Fibroblast of lung (primary cell): ENCODE measurements at regions not wholly inside any gene's neighbourhood (a gene's known extent, or its start where the extent isn't known, plus 50 kb on each side); places are given as distances from the start of the nearest gene placed in this dataset.

ENCODE experiments used
- DNase-seq, 2 donors: peaks; one replicate each; pipeline versions ENCODE4 v3.0.0 to v3.0.0-alpha.2; 2010; ENCODE audit warnings: low read depth in 2 of 2
- H2AFZ ChIP-seq: 2 replicates; pipeline ENCODE4 v1.5.1; 2012; ENCODE audit warnings: low read length, control low read depth, inconsistent platforms
- H3K27ac ChIP-seq: 2 replicates; pipeline ENCODE4 v1.5.1; 2011; ENCODE audit warnings: low read length, control low read depth; ENCODE audit not compliant: insufficient read depth
- H3K27me3 ChIP-seq: 2 replicates; pipeline ENCODE4 v1.5.1; 2011; ENCODE audit warnings: mild to moderate bottlenecking, low read length; ENCODE audit not compliant: control insufficient read depth, insufficient read depth
- H3K36me3 ChIP-seq: 2 replicates; pipeline ENCODE4 v1.5.1; 2011; ENCODE audit warnings: low read length; ENCODE audit not compliant: control insufficient read depth, insufficient read depth
- H3K4me1 ChIP-seq: 2 replicates; pipeline ENCODE4 v1.5.1; 2011; ENCODE audit warnings: low read length; ENCODE audit not compliant: control insufficient read depth, insufficient read depth; ENCODE audit errors: extremely low read depth
- H3K4me2 ChIP-seq: 2 replicates; pipeline ENCODE4 v1.5.1; 2011; ENCODE audit warnings: low read length, control low read depth; ENCODE audit not compliant: insufficient read depth; ENCODE audit errors: extremely low read depth
- H3K4me3 ChIP-seq, 4 experiments: fragments of 200-600 bp in 1 of 4; sonication (generic) in 1 of 4; replicated peaks in 1 of 4; 2 replicates each; pipeline ENCODE4 v1.5.1; 2011 to 2016; ENCODE audit warnings: low read length in 4 of 4, low read depth in 3 of 4, mild to moderate bottlenecking in 3 of 4, control low read depth in 2 of 4, inconsistent platforms in 1 of 4, mixed read lengths in 1 of 4; ENCODE audit not compliant: insufficient read depth in 1 of 4; ENCODE audit errors: control extremely low read depth in 1 of 4
- H3K79me2 ChIP-seq: 2 replicates; pipeline ENCODE4 v1.5.1; 2012; ENCODE audit warnings: mild to moderate bottlenecking, low read length, inconsistent platforms; ENCODE audit not compliant: control insufficient read depth, insufficient read depth
- H3K9ac ChIP-seq: 2 replicates; pipeline ENCODE4 v1.5.1; 2011; ENCODE audit warnings: mild to moderate bottlenecking, low read length, control low read depth; ENCODE audit not compliant: insufficient read depth
- H3K9me3 ChIP-seq: 2 replicates; pipeline ENCODE4 v1.5.1; 2012; ENCODE audit warnings: low read depth, low read length; ENCODE audit not compliant: control insufficient read depth, insufficient read depth
- H4K20me1 ChIP-seq: 2 replicates; pipeline ENCODE4 v1.5.1; 2011; ENCODE audit warnings: low read length; ENCODE audit not compliant: control insufficient read depth, insufficient read depth; ENCODE audit errors: extremely low read depth
- CTCF ChIP-seq, 2 donors: IDR thresholded peaks in 1 of 2; conservative IDR thresholded peaks in 1 of 2; 1 replicate in 1 of 2; 2 replicates in 1 of 2; pipeline ENCODE4 v1.5.1; 2011 to 2012; ENCODE audit warnings: low read length in 2 of 2, control low read depth in 1 of 2, inconsistent platforms in 1 of 2, low read depth in 1 of 2, mild to moderate bottlenecking in 1 of 2
- EZH2 ChIP-seq: IDR thresholded peaks from 2 replicates; pipeline ENCODE4 v1.5.1; 2012; ENCODE audit warnings: low read length, control low read depth, mild to moderate bottlenecking; ENCODE audit errors: missing control alignments

- Histone ChIP-seq H3K27me3 (no peaks in the 10 kb centered on the region), H3K36me3 (no peaks in the 10 kb centered on the region), H3K79me2 (no peaks in the 10 kb centered on the region), H3K9me3 (no peaks in the 10 kb centered on the region), H3K4me3 (no peak overlapping the region), H3K4me1 (no peaks in the 10 kb centered on the region), H3K27ac (no peak overlapping the region), H3K9ac (no peak overlapping the region), H3K4me2 (no peak overlapping the region), H4K20me1 (no peaks in the 10 kb centered on the region), H2AFZ (no peak overlapping the region)
- no peak for DNase-seq
- TF ChIP-seq EZH2 (no peak), CTCF (conservative IDR thresholded peaks at IDR 0.05 in 1 of 2, IDR thresholded peaks at IDR 0.05 in 1 of 2; ENCODE audit: low read depth in 1 of 2, low read length in 2 of 2) (no peak)
Measured at GRCh38 chr5:4019841-4020240, 424.2 kb downstream of the IRX1 start.

- Histone ChIP-seq H3K79me2 (no peaks in the 10 kb centered on the region), H3K4me1 (no peaks in the 10 kb centered on the region), H3K4me3 (no peak overlapping the region), H3K36me3 (no peaks in the 10 kb centered on the region), H4K20me1 (no peaks in the 10 kb centered on the region), H3K27ac (no peak overlapping the region), H3K4me2 (no peak overlapping the region), H2AFZ (no peak overlapping the region), H3K9ac (no peak overlapping the region), H3K27me3 (no peaks in the 10 kb centered on the region), H3K9me3 (no peaks in the 10 kb centered on the region)
- no peak for TF ChIP-seq CTCF (conservative IDR thresholded peaks at IDR 0.05 in 1 of 2, IDR thresholded peaks at IDR 0.05 in 1 of 2; ENCODE audit: low read depth in 1 of 2, low read length in 2 of 2)
- no peak for TF ChIP-seq EZH2
- peak in 1 of 2 donors; percentile 3 for DNase-seq
Measured at GRCh38 chr5:4020400-4020799, 424.8 kb downstream of the IRX1 start.

GRCh38 chr5:4022056-4022670, 426.5 kb downstream of the IRX1 start:
- H3K9ac ChIP-seq: no peak overlapping the region
- TF ChIP-seq CTCF (conservative IDR thresholded peaks at IDR 0.05 in 1 of 2, IDR thresholded peaks at IDR 0.05 in 1 of 2; ENCODE audit: low read depth in 1 of 2, low read length in 2 of 2) (no peak), EZH2 (no peak)
- DNase-seq: no peak
- no peaks in the 10 kb centered on the region for H3K9me3 ChIP-seq
- H3K4me2 ChIP-seq: no peak overlapping the region
- no peaks in the 10 kb centered on the region for H3K79me2 ChIP-seq
- no peak overlapping the region for H3K27ac ChIP-seq
- no peaks in the 10 kb centered on the region for H3K4me1 ChIP-seq
- H2AFZ ChIP-seq: no peak overlapping the region
- no peaks in the 10 kb centered on the region for H3K36me3 ChIP-seq
- H3K4me3 ChIP-seq: no peak overlapping the region
- no peaks in the 10 kb centered on the region for H3K27me3 ChIP-seq
- H4K20me1 ChIP-seq: no peaks in the 10 kb centered on the region
